Kidney epithelial cell (primary cell): ENCODE measurements at regions not wholly inside any gene's neighbourhood (a gene's known extent, or its start where the extent isn't known, plus 50 kb on each side); places are given as distances from the start of the nearest gene placed in this dataset.

ENCODE experiments used
- DNase-seq: peaks from one replicate; pipeline ENCODE4 v3.0.0-alpha.2; 2010; ENCODE audit warnings: low read depth
- H3K27me3 ChIP-seq: 2 replicates; pipeline ENCODE4 v1.6.0; 2011; ENCODE audit warnings: low read length; ENCODE audit not compliant: control insufficient read depth, insufficient read depth
- H3K36me3 ChIP-seq: 2 replicates; pipeline ENCODE4 v1.5.1; 2011; ENCODE audit warnings: low read length; ENCODE audit not compliant: control insufficient read depth, insufficient read depth
- H3K4me3 ChIP-seq: 2 replicates; pipeline ENCODE4 v1.5.1; 2011; ENCODE audit warnings: low read depth, mild to moderate bottlenecking, control low read depth, low read length
- CTCF ChIP-seq: IDR thresholded peaks from 2 replicates; pipeline ENCODE4 v1.5.1; 2011; ENCODE audit warnings: mild to moderate bottlenecking, moderate library complexity, low read length, control low read depth, inconsistent platforms; ENCODE audit not compliant: insufficient read depth, poor library complexity, severe bottlenecking

GRCh38 chr1:194813096-194813495 is 1626.7 kb upstream of the B3GALT2 start:
- no peak overlapping the region for H3K4me3 ChIP-seq
- no peak for TF ChIP-seq CTCF
- DNase-seq, result no peak

GRCh38 chr1:194809665-194810064 is 1623.3 kb upstream of the B3GALT2 start:
- H3K36me3 ChIP-seq, result no peaks in the 10 kb centered on the region
- no peaks in the 10 kb centered on the region for H3K27me3 ChIP-seq
- no peak for TF ChIP-seq CTCF
- no peak overlapping the region for H3K4me3 ChIP-seq
- no peak for DNase-seq

More at GRCh38 chr1:194813096-194813495, 1626.7 kb upstream of the B3GALT2 start:
- H3K36me3 ChIP-seq, result no peaks in the 10 kb centered on the region
- no peaks in the 10 kb centered on the region for H3K27me3 ChIP-seq

GRCh38 chr1:194809215-194809614 is 1622.8 kb upstream of the B3GALT2 start:
- TF ChIP-seq CTCF, result no peak
- Histone ChIP-seq H3K27me3 (no peaks in the 10 kb centered on the region), H3K36me3 (no peaks in the 10 kb centered on the region), H3K4me3 (no peak overlapping the region)
- DNase-seq, result no peak

GRCh38 chr1:194807530-194808220 is 1621.3 kb upstream of the B3GALT2 start:
- Histone ChIP-seq H3K4me3 (no peak overlapping the region), H3K27me3 (no peaks in the 10 kb centered on the region), H3K36me3 (no peaks in the 10 kb centered on the region)
- TF ChIP-seq CTCF, result no peak
- no peak for DNase-seq

- no peak for TF ChIP-seq CTCF
- DNase-seq, result no peak
- Histone ChIP-seq H3K27me3 (no peaks in the 10 kb centered on the region), H3K36me3 (no peaks in the 10 kb centered on the region), H3K4me3 (no peak overlapping the region)
These were observed 1616.2 kb upstream of the B3GALT2 start for GRCh38 chr1:194802572-194802971.
